HL-60 (cell line): ENCODE measurements at regions not wholly inside any gene's neighbourhood (a gene's known extent, or its start where the extent isn't known, plus 50 kb on each side); places are given as distances from the start of the nearest gene placed in this dataset.
"Not testable (repeated sequence)": the region's sequence is repeated elsewhere in the genome, so short reads cannot be mapped to it uniquely, and the experiment has no call there.

Experiments
- CTCF ChIP-seq: IDR thresholded peaks from one replicate; pipeline ENCODE4 v1.5.1; 2011; ENCODE audit warnings: low read length, control low read depth, inconsistent platforms; ENCODE audit not compliant: insufficient read depth
- GABPA ChIP-seq: IDR thresholded peaks from 2 replicates; pipeline ENCODE4 v1.6.1; 2012; ENCODE audit warnings: low read depth
- POLR2AphosphoS5 ChIP-seq: IDR thresholded peaks from 2 replicates; pipeline ENCODE4 v1.6.1; 2012; ENCODE audit warnings: low read depth
- REST ChIP-seq: IDR thresholded peaks from 2 replicates; pipeline ENCODE4 v1.6.1; 2012; ENCODE audit warnings: low read depth; ENCODE audit not compliant: insufficient replicate concordance
- SPI1 ChIP-seq: IDR thresholded peaks from 2 replicates; pipeline ENCODE4 v1.6.1; 2012; ENCODE audit warnings: low read depth, mild to moderate bottlenecking, borderline replicate concordance

GRCh38 chr3:26042126-26042525 is 252.2 kb downstream of the OXSM start:
- not testable (repeated sequence) for TF ChIP-seq CTCF, POLR2AphosphoS5, REST, SPI1, GABPA
